Posterior vena cava (tissue), 2 donors: ENCODE measurements at regions not wholly inside any gene's neighbourhood (a gene's known extent, or its start where the extent isn't known, plus 50 kb on each side); places are given as distances from the start of the nearest gene placed in this dataset.

Source experiments
- DNase-seq: peaks from one replicate; pipeline ENCODE4 v3.0.0-alpha.2; 2020; ENCODE audit warnings: low spot score
- intact Hi-C, 2 donors: fragments of 100-400 bp; cut with DNase I; formaldehyde crosslinking; loops; one replicate each; pipeline versions ENCODE4 v1.14.1 to v1.14.2; 2022 to 2023
- donor health status: DM: yes; HTN: yes; CAD: no.
- donor health status: DM: yes; HTN: yes; CAD: no.

- DNase-seq, result no peak
- intact Hi-C loops, result no loop called here
Observed at GRCh38 chr9:86648828-86649170, 294.6 kb upstream of the TUT7 start.

GRCh38 chr9:86648156-86648827 lies 294.1 kb upstream of the TUT7 start:
- DNase-seq, result no peak
- intact Hi-C loops, result no loop called here

DNA sequence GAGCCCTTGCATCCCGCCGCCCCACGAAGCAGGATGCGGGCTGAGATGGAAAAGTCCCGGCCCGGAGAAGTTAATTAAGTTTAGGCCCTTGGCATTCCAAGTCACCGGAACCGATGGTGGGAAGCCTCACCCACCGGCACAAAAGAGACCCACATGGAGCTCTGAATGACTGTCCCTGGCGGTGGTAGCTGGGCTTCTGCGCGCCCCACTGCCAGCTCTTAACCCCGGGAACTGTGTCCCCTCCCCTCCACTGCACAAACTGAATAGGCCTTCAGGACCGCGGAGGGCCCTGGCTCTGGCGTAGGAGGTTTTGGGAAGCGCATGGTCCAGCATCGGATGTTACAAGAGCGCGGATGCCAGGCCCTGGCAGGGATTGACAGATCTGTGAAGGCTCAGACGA lies 291.1 kb upstream of the TUT7 start:
- intact Hi-C loops, result no loop called here
- DNase-seq, result no peak

DNA sequence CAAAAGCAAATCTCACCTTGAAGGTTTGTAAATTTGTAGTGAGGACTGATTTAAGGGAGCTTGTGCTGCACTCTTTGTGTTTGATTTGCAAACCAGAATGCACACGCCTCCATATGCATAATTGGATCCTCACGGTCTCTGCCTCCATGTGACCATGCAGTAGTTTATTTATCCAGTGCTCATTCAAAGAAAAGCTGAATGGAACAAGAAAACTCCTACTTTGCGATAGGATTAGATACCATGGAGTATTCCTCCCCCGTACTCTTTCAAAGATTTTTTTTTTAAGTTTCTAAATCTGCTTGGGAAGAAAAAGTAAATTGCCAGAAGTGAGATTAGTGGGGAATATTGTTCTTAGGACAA lies 290.4 kb upstream of the TUT7 start:
- intact Hi-C loops, result loop anchor here in 1 of 2 donors (5.0 kb wide), 1 partner anchor 1868 kb away; no protein-coding TSS in a partner anchor

DNA sequence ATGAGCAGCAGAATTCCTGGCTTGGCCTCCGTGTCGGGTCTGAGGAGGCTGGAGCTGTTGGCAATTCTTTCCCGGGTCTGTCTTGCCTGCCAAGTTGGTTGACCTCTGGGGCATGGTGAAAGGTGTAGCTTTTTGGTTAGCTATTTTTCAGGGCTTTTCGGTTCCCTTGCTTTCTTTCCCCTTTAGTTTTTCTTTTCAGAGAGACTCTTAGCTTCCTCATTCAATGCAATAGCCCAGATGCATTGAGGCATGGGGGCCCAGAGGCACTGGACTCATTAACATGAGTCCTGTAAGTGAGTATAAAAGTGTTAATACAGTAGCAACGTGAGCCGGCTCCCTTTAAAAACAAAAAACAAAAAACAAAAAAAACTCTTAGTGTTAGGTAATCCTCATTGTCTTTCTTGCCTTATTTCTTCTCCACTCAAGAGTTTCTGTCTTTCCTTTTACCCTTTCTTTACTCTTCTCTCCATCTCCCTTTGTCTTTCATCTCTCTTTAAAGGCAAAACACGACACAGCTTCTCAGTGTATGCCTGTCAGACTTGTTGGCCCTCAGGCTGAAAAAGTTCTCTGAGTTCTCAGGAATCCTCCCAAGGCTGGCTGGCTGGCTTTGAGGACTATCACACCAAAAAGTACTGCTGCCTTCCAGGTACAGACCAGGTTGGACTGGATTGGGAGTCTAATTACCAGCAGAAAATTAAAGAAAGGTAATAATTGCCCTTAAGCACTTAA lies 289.9 kb upstream of the TUT7 start:
- no peak for DNase-seq

More for the DNA sequence above, 290.4 kb upstream of the TUT7 start:
- no peak for DNase-seq

DNA sequence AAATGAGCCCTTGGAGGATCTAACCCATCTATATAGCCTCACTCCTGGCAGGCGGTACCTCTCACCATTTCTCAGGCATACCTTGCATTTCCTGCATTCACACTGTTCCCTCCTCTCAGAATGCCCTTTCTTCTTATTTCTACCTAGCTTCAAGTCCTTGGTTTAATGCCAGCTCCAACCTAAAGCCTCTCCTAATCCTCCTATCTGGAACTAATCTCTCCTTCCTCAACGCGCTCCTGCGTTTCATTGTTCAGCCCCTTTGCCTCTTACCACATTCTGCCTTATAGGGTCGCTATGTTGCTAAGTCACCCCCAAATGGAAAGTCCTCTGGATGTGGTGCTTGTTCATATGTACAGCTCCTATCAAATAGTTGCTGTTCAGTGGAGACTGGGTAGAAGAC lies 288.5 kb upstream of the TUT7 start:
- intact Hi-C loops, result loop anchor here in 1 of 2 donors (5.0 kb wide), 1 partner anchor 1870 kb away; no protein-coding TSS in a partner anchor
- no peak for DNase-seq

More for the DNA sequence above, 289.9 kb upstream of the TUT7 start:
- intact Hi-C loops, result loop anchor here in 1 of 2 donors (5.0 kb wide), 1 partner anchor 1868 kb away; no protein-coding TSS in a partner anchor

GRCh38 chr9:86641970-86642369 lies 287.8 kb upstream of the TUT7 start:
- no peak for DNase-seq
- intact Hi-C loops, result loop anchor here in 1 of 2 donors (5.0 kb wide), 1 partner anchor 1870 kb away; no protein-coding TSS in a partner anchor

GRCh38 chr9:86639899-86640379 lies 285.7 kb upstream of the TUT7 start:
- intact Hi-C loops, result loop anchor here in 1 of 2 donors (5.0 kb wide), 1 partner anchor 1872 kb away; no protein-coding TSS in a partner anchor
- DNase-seq, result no peak

GRCh38 chr9:86639287-86639686 lies 285.1 kb upstream of the TUT7 start:
- intact Hi-C loops, result no loop called here
- no peak for DNase-seq

GRCh38 chr9:86638109-86638508 lies 283.9 kb upstream of the TUT7 start:
- no peak for DNase-seq
- intact Hi-C loops, result no loop called here

DNA sequence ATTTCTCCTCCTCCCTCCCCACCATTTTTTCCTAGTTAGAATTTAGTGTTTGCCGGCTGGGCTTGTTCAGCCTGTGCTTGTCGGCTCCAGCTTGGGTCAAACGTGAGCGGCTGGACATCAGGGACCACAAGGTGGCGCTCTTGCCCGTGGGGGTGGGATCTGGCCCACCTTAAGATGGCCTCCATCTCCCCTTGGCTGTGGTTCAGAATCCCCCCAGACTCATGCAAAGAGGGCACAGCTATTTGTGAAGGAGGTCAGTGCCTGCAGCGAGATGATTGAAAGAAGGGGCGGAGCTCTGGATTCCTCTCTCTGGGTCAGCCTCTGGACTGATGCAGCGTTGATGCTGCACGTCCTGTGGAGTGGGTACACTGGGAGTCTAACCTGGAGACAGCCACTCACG lies 283.3 kb upstream of the TUT7 start:
- intact Hi-C loops, result no loop called here
- DNase-seq, result no peak

GRCh38 chr9:86636519-86636918 lies 282.3 kb upstream of the TUT7 start:
- no peak for DNase-seq
- intact Hi-C loops, result no loop called here

DNA sequence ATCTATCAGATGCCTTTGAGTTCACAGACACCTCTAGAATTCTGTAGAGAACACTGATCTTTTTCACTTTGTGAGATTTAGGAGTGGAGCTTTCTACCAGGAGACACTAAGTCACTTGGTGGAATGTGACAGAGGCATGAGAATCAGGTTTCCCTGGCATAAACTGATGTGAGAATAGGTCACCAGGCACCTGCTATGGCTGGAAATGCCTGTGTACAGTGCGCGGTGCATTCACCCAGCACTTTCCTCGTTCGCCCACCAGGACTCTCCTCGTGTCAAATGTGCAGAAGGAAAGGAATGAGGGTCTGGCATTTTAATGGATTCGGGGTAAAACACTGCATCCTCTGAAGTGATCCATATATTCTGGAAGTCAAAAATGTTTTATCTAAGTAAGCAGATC lies 281.8 kb upstream of the TUT7 start:
- no peak for DNase-seq

GRCh38 chr9:86634501-86634900 lies 280.3 kb upstream of the TUT7 start:
- no peak for DNase-seq
- intact Hi-C loops, result no loop called here

More for the DNA sequence above, 281.8 kb upstream of the TUT7 start:
- intact Hi-C loops, result no loop called here

GRCh38 chr9:86633945-86634344 lies 279.7 kb upstream of the TUT7 start:
- no peak for DNase-seq
- intact Hi-C loops, result no loop called here

GRCh38 chr9:86632537-86632936 lies 278.3 kb upstream of the TUT7 start:
- intact Hi-C loops, result no loop called here
- DNase-seq, result no peak

DNA sequence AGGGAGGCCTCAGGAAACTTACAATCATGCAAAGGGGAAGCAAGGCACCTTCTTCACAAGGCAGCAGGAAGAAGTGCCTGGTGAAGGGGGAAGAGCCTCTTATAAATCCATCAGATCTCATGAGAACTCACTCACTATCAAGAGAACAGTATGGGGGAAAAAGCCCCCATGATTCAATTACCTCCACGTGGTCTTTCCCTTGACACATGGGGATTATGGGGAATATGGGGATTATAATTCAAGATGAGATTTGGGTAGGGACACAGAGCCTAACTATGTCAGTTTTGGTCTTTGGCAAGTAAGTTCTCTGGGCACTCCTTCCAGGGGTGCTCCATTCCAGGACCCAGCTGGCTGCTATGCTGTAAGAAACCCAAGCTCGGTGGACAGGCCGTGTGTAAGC lies 275.3 kb upstream of the TUT7 start:
- DNase-seq, result no peak
- intact Hi-C loops, result no loop called here

DNA sequence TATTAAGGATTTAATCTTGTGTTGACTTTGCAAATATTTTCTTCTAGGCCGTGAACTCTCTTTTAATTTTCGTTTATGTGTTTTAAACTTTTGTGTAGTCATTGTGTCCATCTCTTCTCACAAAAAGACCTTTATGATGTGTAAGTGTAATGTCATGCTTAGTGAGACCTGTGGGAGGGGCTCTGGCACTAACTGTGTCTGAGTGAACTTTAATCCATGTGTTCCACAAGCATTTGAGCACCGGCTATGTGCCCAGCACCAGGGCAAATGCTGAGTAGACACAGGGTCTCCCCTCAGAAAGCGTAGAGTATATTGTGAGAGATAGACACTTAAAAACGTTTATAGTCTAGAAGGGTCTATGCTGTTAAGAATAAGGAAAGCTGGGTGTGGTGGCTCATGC lies 272.6 kb upstream of the TUT7 start:
- intact Hi-C loops, result no loop called here
- no peak for DNase-seq

DNA sequence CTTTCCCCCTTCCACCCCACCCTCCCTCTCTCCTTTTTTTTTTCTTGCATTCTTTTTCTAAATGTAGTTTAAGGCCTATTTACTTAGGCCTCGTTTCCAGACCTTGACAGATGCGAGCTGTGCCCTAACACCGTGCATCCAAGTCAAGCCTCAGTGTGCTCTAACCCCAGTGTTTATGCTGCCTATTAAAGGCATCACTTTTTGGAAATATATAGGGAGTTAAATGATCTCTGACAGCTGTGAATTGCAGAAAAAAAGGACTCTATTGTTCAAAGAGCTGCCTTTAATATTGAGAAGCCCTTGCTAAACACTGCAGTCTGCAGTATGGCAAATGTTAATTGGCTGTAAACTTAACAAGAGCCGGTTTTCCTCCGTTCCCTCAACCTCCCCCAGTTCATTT lies 270.4 kb upstream of the TUT7 start:
- intact Hi-C loops, result no loop called here
- DNase-seq, result no peak

GRCh38 chr9:86614871-86615849 lies 260.9 kb upstream of the TUT7 start:
- DNase-seq, result no peak
- intact Hi-C loops, result no loop called here
